NCI-H774 (cell line): ENCODE measurements at regions not wholly inside any gene's neighbourhood (a gene's known extent, or its start where the extent isn't known, plus 50 kb on each side); places are given as distances from the start of the nearest gene placed in this dataset.

Source experiments
- DNase-seq: peaks from one replicate; lab custom pipeline; 2025; lab: John Stamatoyannopoulos, UW

- no peak for DNase-seq
Measured at GRCh38 chr13:40252241-40252640, 414.2 kb downstream of the FOXO1 start.

- no peak for DNase-seq
Measured at GRCh38 chr13:40252676-40253075, 413.8 kb downstream of the FOXO1 start.

GRCh38 chr13:40254394-40254793 lies 412.0 kb downstream of the FOXO1 start:
- DNase-seq: no peak

- no peak for DNase-seq
Measured at GRCh38 chr13:40255551-40255950, 410.9 kb downstream of the FOXO1 start.

GRCh38 chr13:40259899-40260298 lies 406.5 kb downstream of the FOXO1 start:
- no peak for DNase-seq

- DNase-seq: no peak
Measured at GRCh38 chr13:40261336-40261735, 405.1 kb downstream of the FOXO1 start.

- DNase-seq: no peak
Measured at GRCh38 chr13:40261947-40262346, 404.5 kb downstream of the FOXO1 start.

GRCh38 chr13:40269086-40269485 lies 397.4 kb downstream of the FOXO1 start:
- no peak for DNase-seq

- DNase-seq: no peak
Measured at GRCh38 chr13:40270726-40271125, 395.7 kb downstream of the FOXO1 start.

- DNase-seq: no peak
Measured at GRCh38 chr13:40271271-40271885, 395.1 kb downstream of the FOXO1 start.

GRCh38 chr13:40271931-40272775 lies 394.3 kb downstream of the FOXO1 start:
- DNase-seq: no peak

GRCh38 chr13:40272776-40273139 lies 393.7 kb downstream of the FOXO1 start:
- DNase-seq: no peak

- no peak for DNase-seq
Measured at GRCh38 chr13:40273253-40274025, 393.0 kb downstream of the FOXO1 start.

GRCh38 chr13:40274103-40274502 lies 392.3 kb downstream of the FOXO1 start:
- DNase-seq: no peak

- DNase-seq: no peak
Measured at GRCh38 chr13:40275155-40275554, 391.3 kb downstream of the FOXO1 start.

- no peak for DNase-seq
Measured at GRCh38 chr13:40275636-40276035, 390.8 kb downstream of the FOXO1 start.

- no peak for DNase-seq
Measured at GRCh38 chr13:40283666-40284065, 382.8 kb downstream of the FOXO1 start.

GRCh38 chr13:40285634-40286033 lies 380.8 kb downstream of the FOXO1 start:
- DNase-seq: no peak

- DNase-seq: no peak
Measured at GRCh38 chr13:40287428-40287827, 379.0 kb downstream of the FOXO1 start.

- no peak for DNase-seq
Measured at GRCh38 chr13:40288259-40288658, 378.2 kb downstream of the FOXO1 start.

- no peak for DNase-seq
Measured at GRCh38 chr13:40290758-40291157, 375.7 kb downstream of the FOXO1 start.

- DNase-seq: no peak
Measured at GRCh38 chr13:40292108-40292507, 374.3 kb downstream of the FOXO1 start.

- no peak for DNase-seq
Measured at GRCh38 chr13:40292536-40292935, 373.9 kb downstream of the FOXO1 start.
